ENCODE measurements at regions not wholly inside any gene's neighbourhood (a gene's known extent, or its start where the extent isn't known, plus 50 kb on each side); places are given as distances from the start of the nearest gene placed in this dataset.
"Not testable (repeated sequence)": the region's sequence is repeated elsewhere in the genome, so short reads cannot be mapped to it uniquely, and the experiment has no call there.

- not testable (repeated sequence) for DNase-seq
These were observed 398.6 kb downstream of the DMRTA1 start for GRCh38 chr9:22845243-22845642.

GRCh38 chr9:22855980-22856379 is 409.4 kb downstream of the DMRTA1 start:
- DNase-seq = no peak

GRCh38 chr9:22857316-22857715 is 410.7 kb downstream of the DMRTA1 start:
- no peak for DNase-seq

GRCh38 chr9:22863106-22863505 is 416.5 kb downstream of the DMRTA1 start:
- no peak for DNase-seq

GRCh38 chr9:22863736-22864135 is 417.1 kb downstream of the DMRTA1 start:
- DNase-seq = no peak

- no peak for DNase-seq
These were observed 446.7 kb downstream of the DMRTA1 start for GRCh38 chr9:22893196-22893843.

GRCh38 chr9:22898591-22898990 is 452.0 kb downstream of the DMRTA1 start:
- no peak for DNase-seq

- DNase-seq = no peak
These were observed 465.0 kb downstream of the DMRTA1 start for GRCh38 chr9:22911632-22912031.

GRCh38 chr9:22913026-22913425 is 466.4 kb downstream of the DMRTA1 start:
- DNase-seq = no peak

- DNase-seq = no peak
These were observed 466.9 kb downstream of the DMRTA1 start for GRCh38 chr9:22913518-22913917.

GRCh38 chr9:22916148-22916547 is 469.5 kb downstream of the DMRTA1 start:
- DNase-seq = no peak

- DNase-seq = no peak
These were observed 472.8 kb downstream of the DMRTA1 start for GRCh38 chr9:22919423-22919822.

- DNase-seq = no peak
These were observed 475.1 kb downstream of the DMRTA1 start for GRCh38 chr9:22921742-22922141.

GRCh38 chr9:22922222-22922621 is 475.6 kb downstream of the DMRTA1 start:
- DNase-seq = no peak

- DNase-seq = no peak
These were observed 507.9 kb downstream of the DMRTA1 start for GRCh38 chr9:22954550-22954949.

- DNase-seq = no peak
These were observed 508.3 kb downstream of the DMRTA1 start for GRCh38 chr9:22954964-22955363.

- DNase-seq = no peak
These were observed 522.8 kb downstream of the DMRTA1 start for GRCh38 chr9:22969350-22969979.

GRCh38 chr9:22970434-22970975 is 523.9 kb downstream of the DMRTA1 start:
- DNase-seq = no peak

- DNase-seq = no peak
These were observed 529.3 kb downstream of the DMRTA1 start for GRCh38 chr9:22975951-22976350.

- DNase-seq = no peak
These were observed 529.8 kb downstream of the DMRTA1 start for GRCh38 chr9:22976454-22976853.

- DNase-seq = not testable (repeated sequence)
These were observed 533.8 kb downstream of the DMRTA1 start for GRCh38 chr9:22980429-22980828.

- DNase-seq = no peak
These were observed 539.9 kb downstream of the DMRTA1 start for GRCh38 chr9:22986556-22986955.

GRCh38 chr9:22990349-22990748 is 543.7 kb downstream of the DMRTA1 start:
- no peak for DNase-seq

GRCh38 chr9:22992780-22993179 is 546.2 kb downstream of the DMRTA1 start:
- no peak for DNase-seq

Data from suppressor macrophage (primary cell).